ENCODE measurements at regions not wholly inside any gene's neighbourhood (a gene's known extent, or its start where the extent isn't known, plus 50 kb on each side); places are given as distances from the start of the nearest gene placed in this dataset.

GRCh38 chr12:75714462-75715322 is 203.3 kb upstream of the KRR1 start:
- H3K36me3 Mint-ChIP-seq (ENCODE audit: low read depth), result no peaks in the 10 kb centered on the region
- H3K4me1 Mint-ChIP-seq (ENCODE audit: low read depth), result peaks cover 18% of the 10 kb centered on the region
- no peak overlapping the region for H3K27ac Mint-ChIP-seq
- no peak for DNase-seq
- H3K4me3 Mint-ChIP-seq, result no peak overlapping the region
- no peaks in the 10 kb centered on the region for H3K9me3 Mint-ChIP-seq
- peaks cover 9% of the 10 kb centered on the region for H3K27me3 Mint-ChIP-seq

GRCh38 chr12:75713434-75713833 is 202.0 kb upstream of the KRR1 start:
- DNase-seq, result no peak
- H3K27me3 Mint-ChIP-seq, result peaks cover 9% of the 10 kb centered on the region
- peaks cover 18% of the 10 kb centered on the region for H3K4me1 Mint-ChIP-seq (ENCODE audit: low read depth)
- H3K27ac Mint-ChIP-seq, result no peak overlapping the region
- no peaks in the 10 kb centered on the region for H3K36me3 Mint-ChIP-seq (ENCODE audit: low read depth)
- no peaks in the 10 kb centered on the region for H3K9me3 Mint-ChIP-seq
- no peak overlapping the region for H3K4me3 Mint-ChIP-seq

GRCh38 chr12:75712223-75712622 is 200.8 kb upstream of the KRR1 start:
- Mint-ChIP-seq H3K36me3 (ENCODE audit: low read depth) (no peaks in the 10 kb centered on the region), H3K9me3 (no peaks in the 10 kb centered on the region), H3K27ac (no peak overlapping the region), H3K4me1 (ENCODE audit: low read depth) (peaks cover 18% of the 10 kb centered on the region), H3K27me3 (peaks cover 12% of the 10 kb centered on the region), H3K4me3 (no peak overlapping the region)
- no peak for DNase-seq

GRCh38 chr12:75711271-75711670 is 199.9 kb upstream of the KRR1 start:
- no peak overlapping the region for H3K27ac Mint-ChIP-seq
- H3K4me1 Mint-ChIP-seq (ENCODE audit: low read depth), result peaks cover 18% of the 10 kb centered on the region

GRCh38 chr12:75710361-75711069 is 199.1 kb upstream of the KRR1 start:
- Mint-ChIP-seq H3K27me3 (peaks cover 3% of the 10 kb centered on the region), H3K27ac (no peak overlapping the region), H3K4me3 (no peak overlapping the region), H3K4me1 (ENCODE audit: low read depth) (peaks cover 18% of the 10 kb centered on the region), H3K9me3 (no peaks in the 10 kb centered on the region), H3K36me3 (ENCODE audit: low read depth) (no peaks in the 10 kb centered on the region)
- no peak for DNase-seq

More at GRCh38 chr12:75711271-75711670, 199.9 kb upstream of the KRR1 start:
- H3K27me3 Mint-ChIP-seq, result peaks cover 10% of the 10 kb centered on the region
- no peak for DNase-seq
- no peaks in the 10 kb centered on the region for H3K36me3 Mint-ChIP-seq (ENCODE audit: low read depth)
- H3K4me3 Mint-ChIP-seq, result no peak overlapping the region
- no peaks in the 10 kb centered on the region for H3K9me3 Mint-ChIP-seq

GRCh38 chr12:75709503-75709902 is 198.1 kb upstream of the KRR1 start:
- Mint-ChIP-seq H3K4me3 (no peak overlapping the region), H3K27me3 (peaks cover 3% of the 10 kb centered on the region), H3K9me3 (no peaks in the 10 kb centered on the region), H3K4me1 (ENCODE audit: low read depth) (peaks cover 13% of the 10 kb centered on the region), H3K36me3 (ENCODE audit: low read depth) (no peaks in the 10 kb centered on the region), H3K27ac (no peak overlapping the region)
- DNase-seq, result no peak

- Mint-ChIP-seq H3K4me1 (ENCODE audit: low read depth) (peaks cover 9% of the 10 kb centered on the region), H3K9me3 (no peaks in the 10 kb centered on the region), H3K36me3 (ENCODE audit: low read depth) (no peaks in the 10 kb centered on the region), H3K27ac (no peak overlapping the region), H3K27me3 (peaks cover 3% of the 10 kb centered on the region), H3K4me3 (no peak overlapping the region)
- no peak for DNase-seq
Measured at GRCh38 chr12:75708802-75709201, 197.4 kb upstream of the KRR1 start.

- H3K27me3 Mint-ChIP-seq, result peaks cover 3% of the 10 kb centered on the region
- H3K4me1 Mint-ChIP-seq (ENCODE audit: low read depth), result peaks cover 3% of the 10 kb centered on the region
- H3K27ac Mint-ChIP-seq, result no peak overlapping the region
Measured at GRCh38 chr12:75707983-75708382, 196.6 kb upstream of the KRR1 start.

GRCh38 chr12:75706786-75707605 is 195.6 kb upstream of the KRR1 start:
- H3K27me3 Mint-ChIP-seq, result peaks cover 3% of the 10 kb centered on the region
- DNase-seq, result no peak
- H3K27ac Mint-ChIP-seq, result no peak overlapping the region
- no peak overlapping the region for H3K4me3 Mint-ChIP-seq
- H3K4me1 Mint-ChIP-seq (ENCODE audit: low read depth), result peaks cover 6% of the 10 kb centered on the region
- no peaks in the 10 kb centered on the region for H3K36me3 Mint-ChIP-seq (ENCODE audit: low read depth)
- H3K9me3 Mint-ChIP-seq, result no peaks in the 10 kb centered on the region

More at GRCh38 chr12:75707983-75708382, 196.6 kb upstream of the KRR1 start:
- no peaks in the 10 kb centered on the region for H3K36me3 Mint-ChIP-seq (ENCODE audit: low read depth)
- no peaks in the 10 kb centered on the region for H3K9me3 Mint-ChIP-seq
- no peak overlapping the region for H3K4me3 Mint-ChIP-seq
- DNase-seq, result no peak

- Mint-ChIP-seq H3K27ac (no peak overlapping the region), H3K36me3 (ENCODE audit: low read depth) (no peaks in the 10 kb centered on the region), H3K4me1 (ENCODE audit: low read depth) (peaks cover 8% of the 10 kb centered on the region), H3K9me3 (no peaks in the 10 kb centered on the region), H3K4me3 (no peak overlapping the region), H3K27me3 (peaks cover 3% of the 10 kb centered on the region)
- no peak for DNase-seq
Measured at GRCh38 chr12:75705749-75706711, 194.6 kb upstream of the KRR1 start.

GRCh38 chr12:75704664-75705063 is 193.3 kb upstream of the KRR1 start:
- no peak overlapping the region for H3K4me3 Mint-ChIP-seq
- no peak for DNase-seq
- peaks cover 3% of the 10 kb centered on the region for H3K27me3 Mint-ChIP-seq
- H3K4me1 Mint-ChIP-seq (ENCODE audit: low read depth), result peaks cover 8% of the 10 kb centered on the region
- H3K27ac Mint-ChIP-seq, result no peak overlapping the region
- H3K9me3 Mint-ChIP-seq, result no peaks in the 10 kb centered on the region
- no peaks in the 10 kb centered on the region for H3K36me3 Mint-ChIP-seq (ENCODE audit: low read depth)

- Mint-ChIP-seq H3K4me3 (no peak overlapping the region), H3K36me3 (ENCODE audit: low read depth) (no peaks in the 10 kb centered on the region), H3K9me3 (no peaks in the 10 kb centered on the region), H3K4me1 (ENCODE audit: low read depth) (peaks cover 8% of the 10 kb centered on the region), H3K27ac (no peak overlapping the region), H3K27me3 (peaks cover 3% of the 10 kb centered on the region)
- DNase-seq, result no peak
Measured at GRCh38 chr12:75704208-75704607, 192.8 kb upstream of the KRR1 start.

GRCh38 chr12:75703131-75703530 is 191.7 kb upstream of the KRR1 start:
- Mint-ChIP-seq H3K27ac (no peak overlapping the region), H3K4me1 (ENCODE audit: low read depth) (peaks cover 8% of the 10 kb centered on the region), H3K36me3 (ENCODE audit: low read depth) (no peaks in the 10 kb centered on the region), H3K4me3 (no peak overlapping the region), H3K27me3 (peaks cover 3% of the 10 kb centered on the region), H3K9me3 (no peaks in the 10 kb centered on the region)
- no peak for DNase-seq

All from activated T-cell treated with anti-CD3 and anti-CD28 coated beads, Interleukin-2, amount 50 U/mL, for 24 hours (primary cell).